ENCODE measurements at regions not wholly inside any gene's neighbourhood (a gene's known extent, or its start where the extent isn't known, plus 50 kb on each side); places are given as distances from the start of the nearest gene placed in this dataset.

GRCh38 chr6:19557191-19557590, 280.0 kb upstream of the ID4 start:
- TF ChIP-seq CTCF (IDR thresholded peaks at IDR 0.05; ENCODE audit: unreplicated experiment) = no peak
- peaks cover 8% of the 10 kb centered on the region for H3K9me3 Mint-ChIP-seq
- H3K27me3 Mint-ChIP-seq (ENCODE audit: low read depth) = no peaks in the 10 kb centered on the region
- no peak overlapping the region for H3K27ac Mint-ChIP-seq
- no peaks in the 10 kb centered on the region for H3K4me1 Mint-ChIP-seq
- H3K36me3 Mint-ChIP-seq = no peaks in the 10 kb centered on the region
- H3K4me3 Mint-ChIP-seq = no peak overlapping the region
- no peak for DNase-seq (ENCODE audit: low spot score in 2 of 2, unreplicated experiment in 2 of 2)

GRCh38 chr6:19558201-19558600, 279.0 kb upstream of the ID4 start:
- no peaks in the 10 kb centered on the region for H3K36me3 Mint-ChIP-seq
- no peak for TF ChIP-seq CTCF (IDR thresholded peaks at IDR 0.05; ENCODE audit: unreplicated experiment)
- DNase-seq (ENCODE audit: low spot score in 2 of 2, unreplicated experiment in 2 of 2) = no peak
- no peaks in the 10 kb centered on the region for H3K27me3 Mint-ChIP-seq (ENCODE audit: low read depth)
- H3K4me1 Mint-ChIP-seq = no peaks in the 10 kb centered on the region
- H3K9me3 Mint-ChIP-seq = peaks cover 1% of the 10 kb centered on the region
- H3K4me3 Mint-ChIP-seq = no peak overlapping the region
- H3K27ac Mint-ChIP-seq = no peak overlapping the region

DNA sequence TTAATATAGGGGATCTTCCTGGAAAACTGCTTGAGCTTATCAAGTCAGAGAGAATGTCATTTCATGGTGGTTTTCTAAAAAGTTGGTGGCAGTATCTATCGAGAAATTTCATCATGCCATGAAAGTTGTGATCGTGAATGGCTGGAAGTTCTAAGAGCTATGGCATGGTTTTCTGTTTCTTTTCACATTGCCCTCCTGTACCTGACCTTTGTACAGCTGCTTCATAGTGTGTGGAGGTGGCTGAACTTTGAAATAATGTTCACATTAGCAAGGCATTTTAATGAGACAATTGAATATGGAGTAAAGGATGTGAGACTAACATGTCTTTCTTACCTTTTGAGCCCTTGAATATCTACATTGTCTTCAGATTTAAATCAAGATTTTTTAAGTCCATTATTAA, 278.2 kb upstream of the ID4 start:
- H3K36me3 Mint-ChIP-seq = no peaks in the 10 kb centered on the region
- no peaks in the 10 kb centered on the region for H3K27me3 Mint-ChIP-seq (ENCODE audit: low read depth)
- H3K9me3 Mint-ChIP-seq = no peaks in the 10 kb centered on the region

GRCh38 chr6:19562468-19562867, 274.7 kb upstream of the ID4 start:
- H3K36me3 Mint-ChIP-seq = no peaks in the 10 kb centered on the region
- no peak overlapping the region for H3K27ac Mint-ChIP-seq
- H3K27me3 Mint-ChIP-seq (ENCODE audit: low read depth) = no peaks in the 10 kb centered on the region
- H3K9me3 Mint-ChIP-seq = no peaks in the 10 kb centered on the region
- H3K4me1 Mint-ChIP-seq = no peaks in the 10 kb centered on the region
- no peak for DNase-seq (ENCODE audit: low spot score in 2 of 2, unreplicated experiment in 2 of 2)
- no peak for TF ChIP-seq CTCF (IDR thresholded peaks at IDR 0.05; ENCODE audit: unreplicated experiment)
- no peak overlapping the region for H3K4me3 Mint-ChIP-seq

More for the DNA sequence above, 278.2 kb upstream of the ID4 start:
- no peak for DNase-seq (ENCODE audit: low spot score in 2 of 2, unreplicated experiment in 2 of 2)
- H3K27ac Mint-ChIP-seq = no peak overlapping the region
- no peak for TF ChIP-seq CTCF (IDR thresholded peaks at IDR 0.05; ENCODE audit: unreplicated experiment)
- no peaks in the 10 kb centered on the region for H3K4me1 Mint-ChIP-seq
- H3K4me3 Mint-ChIP-seq = no peak overlapping the region

- no peak overlapping the region for H3K27ac Mint-ChIP-seq
- peaks cover 5% of the 10 kb centered on the region for H3K9me3 Mint-ChIP-seq
- H3K27me3 Mint-ChIP-seq (ENCODE audit: low read depth) = no peaks in the 10 kb centered on the region
- no peak for DNase-seq (ENCODE audit: low spot score in 2 of 2, unreplicated experiment in 2 of 2)
- H3K4me1 Mint-ChIP-seq = no peaks in the 10 kb centered on the region
- H3K4me3 Mint-ChIP-seq = no peak overlapping the region
- no peaks in the 10 kb centered on the region for H3K36me3 Mint-ChIP-seq
- no peak for TF ChIP-seq CTCF (IDR thresholded peaks at IDR 0.05; ENCODE audit: unreplicated experiment)
Observed at GRCh38 chr6:19569563-19569962, 267.6 kb upstream of the ID4 start.

DNA sequence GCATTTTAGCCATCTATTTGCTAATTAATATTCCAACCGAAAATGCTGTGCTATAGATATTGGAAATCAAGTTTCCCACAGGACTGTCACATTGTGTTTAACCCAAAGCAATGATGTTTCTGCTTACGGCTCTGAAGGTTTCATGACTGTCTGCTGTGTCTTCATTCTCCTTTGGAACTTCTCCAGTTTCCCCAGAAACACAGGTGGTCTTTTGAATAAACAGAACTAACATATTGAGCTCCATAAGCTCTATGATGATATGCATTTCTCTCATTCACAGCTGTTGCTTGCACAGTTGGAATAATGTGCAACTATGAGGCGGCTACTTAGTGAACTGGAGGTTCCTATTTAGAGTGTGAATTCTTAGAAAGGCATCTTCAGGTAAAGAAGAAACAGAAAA, 266.0 kb upstream of the ID4 start:
- Mint-ChIP-seq H3K4me3 (no peak overlapping the region), H3K27me3 (ENCODE audit: low read depth) (no peaks in the 10 kb centered on the region), H3K27ac (no peak overlapping the region), H3K36me3 (no peaks in the 10 kb centered on the region), H3K9me3 (peaks cover 10% of the 10 kb centered on the region), H3K4me1 (no peaks in the 10 kb centered on the region)
- TF ChIP-seq CTCF (IDR thresholded peaks at IDR 0.05; ENCODE audit: unreplicated experiment) = no peak
- DNase-seq (ENCODE audit: low spot score in 2 of 2, unreplicated experiment in 2 of 2) = no peak
